HEK293T (cell line): ENCODE measurements at regions not wholly inside any gene's neighbourhood (a gene's known extent, or its start where the extent isn't known, plus 50 kb on each side); places are given as distances from the start of the nearest gene placed in this dataset.

Source experiments
- ARNT ChIP-seq: fragments of 450-650 bp; IDR thresholded peaks from 2 replicates; pipeline ENCODE4 v1.6.1; 2017; ENCODE audit warnings: mild to moderate bottlenecking
- BHLHE40 ChIP-seq: fragments of 450-650 bp; IDR thresholded peaks from 2 replicates; pipeline ENCODE4 v1.6.1; 2016; ENCODE audit warnings: mild to moderate bottlenecking, moderate library complexity, borderline replicate concordance
- CTBP1 ChIP-seq: fragments of 450-650 bp; IDR thresholded peaks from 2 replicates; pipeline ENCODE4 v1.6.1; 2016; ENCODE audit warnings: borderline replicate concordance
- ELF4 ChIP-seq: fragments of 450-650 bp; IDR thresholded peaks from 2 replicates; pipeline ENCODE4 v1.6.1; 2017; ENCODE audit warnings: antibody characterized with exemption
- FOXA1 ChIP-seq: fragments of 450-650 bp; IDR thresholded peaks from 2 replicates; pipeline ENCODE4 v1.6.1; 2016; ENCODE audit warnings: mild to moderate bottlenecking
- FOXK2 ChIP-seq: fragments of 450-650 bp; IDR thresholded peaks from 2 replicates; pipeline ENCODE4 v1.6.1; 2016; ENCODE audit warnings: mild to moderate bottlenecking
- LEF1 ChIP-seq: fragments of 450-650 bp; IDR thresholded peaks from 2 replicates; pipeline ENCODE4 v1.6.1; 2017; ENCODE audit warnings: mild to moderate bottlenecking, borderline replicate concordance
- NFRKB ChIP-seq: fragments of 450-650 bp; IDR thresholded peaks from 2 replicates; pipeline ENCODE4 v1.6.1; 2016; ENCODE audit warnings: mild to moderate bottlenecking, moderate library complexity
- SUZ12 ChIP-seq: fragments of 450-650 bp; IDR thresholded peaks from 2 replicates; pipeline ENCODE4 v1.6.1; 2016; ENCODE audit warnings: mild to moderate bottlenecking
- TARDBP ChIP-seq: fragments of 450-650 bp; IDR thresholded peaks from 2 replicates; pipeline ENCODE4 v1.6.1; 2016

- TF ChIP-seq SUZ12 (no peak), FOXK2 (no peak), ARNT (no peak), BHLHE40 (no peak), ELF4 (no peak), FOXA1 (no peak), LEF1 (no peak), TARDBP (no peak), CTBP1 (no peak), NFRKB (no peak)
Observed at GRCh38 chr14:101408077-101408831, 153.0 kb upstream of the DIO3 start.
